Neuronal stem cell (in vitro differentiated cells): ENCODE measurements at regions not wholly inside any gene's neighbourhood (a gene's known extent, or its start where the extent isn't known, plus 50 kb on each side); places are given as distances from the start of the nearest gene placed in this dataset.

ENCODE experiments used
- DNase-seq: peaks from one replicate; pipeline ENCODE4 v3.0.0-alpha.2; 2013; ENCODE audit warnings: low spot score
- H2AFZ ChIP-seq: one replicate; pipeline ENCODE4 v1.6.1; 2013; ENCODE audit warnings: mild to moderate bottlenecking, low read length, inconsistent platforms
- H2AK5ac ChIP-seq: 2 replicates; pipeline ENCODE4 v1.6.1; 2013; ENCODE audit warnings: low read depth, mild to moderate bottlenecking, inconsistent platforms, low read length, moderate library complexity, mixed read lengths
- H2BK120ac ChIP-seq: 2 replicates; pipeline ENCODE4 v1.6.1; 2013; ENCODE audit warnings: low read depth, mild to moderate bottlenecking, inconsistent platforms, low read length, moderate library complexity, mixed read lengths
- H2BK12ac ChIP-seq: one replicate; pipeline ENCODE4 v1.6.1; 2013; ENCODE audit warnings: low read length, inconsistent platforms
- H2BK15ac ChIP-seq: 2 replicates; pipeline ENCODE4 v1.6.1; 2013; ENCODE audit warnings: mild to moderate bottlenecking, low read length, inconsistent platforms, mixed read lengths
- H2BK5ac ChIP-seq: one replicate; pipeline ENCODE4 v1.6.1; 2013; ENCODE audit warnings: inconsistent platforms, mild to moderate bottlenecking, low read length, moderate library complexity
- H3K14ac ChIP-seq: one replicate; pipeline ENCODE4 v1.6.1; 2013; ENCODE audit warnings: low read length, inconsistent platforms
- H3K18ac ChIP-seq: 2 replicates; pipeline ENCODE4 v1.6.1; 2013; ENCODE audit warnings: low read length, inconsistent platforms
- H3K23ac ChIP-seq: 2 replicates; pipeline ENCODE4 v1.6.1; 2013; ENCODE audit warnings: low read depth, mild to moderate bottlenecking, mixed read lengths, low read length, inconsistent platforms; ENCODE audit not compliant: poor library complexity
- H3K27ac ChIP-seq: replicated peaks from 3 replicates; pipeline ENCODE4 v1.5.1; 2013; ENCODE audit warnings: low read length, inconsistent platforms
- H3K27me3 ChIP-seq, 3 experiments: 2 replicates each; pipeline ENCODE4 v1.6.1; 2013; ENCODE audit warnings: low read length in 3 of 3, mild to moderate bottlenecking in 2 of 3, inconsistent platforms in 1 of 3, low read depth in 1 of 3, mixed read lengths in 1 of 3, moderate library complexity in 1 of 3; ENCODE audit not compliant: control insufficient read depth in 3 of 3, insufficient read depth in 3 of 3
- H3K36me3 ChIP-seq, 2 donors: replicated peaks in 1 of 2; 2 replicates each; pipeline ENCODE4 v1.6.1; 2013; ENCODE audit warnings: low read length in 2 of 2; ENCODE audit not compliant: control insufficient read depth in 2 of 2, insufficient read depth in 2 of 2
- H3K4ac ChIP-seq: 2 replicates; pipeline ENCODE4 v1.6.1; 2013; ENCODE audit warnings: inconsistent platforms, mild to moderate bottlenecking, low read length, moderate library complexity
- H3K4me1 ChIP-seq, 2 donors: 1 replicate in 1 of 2; 2 replicates in 1 of 2; pipeline ENCODE4 v1.6.1; 2013; ENCODE audit warnings: low read length in 2 of 2, low read depth in 1 of 2; ENCODE audit not compliant: control insufficient read depth in 2 of 2, insufficient read depth in 1 of 2
- H3K4me2 ChIP-seq: one replicate; pipeline ENCODE4 v1.6.1; 2013; ENCODE audit warnings: mild to moderate bottlenecking, low read length, inconsistent platforms; ENCODE audit not compliant: insufficient read depth, poor library complexity, severe bottlenecking
- H3K4me3 ChIP-seq, 2 donors: 2 replicates each; pipeline ENCODE4 v1.5.1; 2013; ENCODE audit warnings: low read length in 2 of 2, mild to moderate bottlenecking in 2 of 2, inconsistent platforms in 1 of 2, moderate library complexity in 1 of 2
- H3K79me1 ChIP-seq: one replicate; pipeline ENCODE4 v1.6.1; 2013; ENCODE audit warnings: low read depth, mild to moderate bottlenecking, inconsistent platforms, low read length, moderate library complexity
- H3K9ac ChIP-seq: one replicate; pipeline ENCODE4 v1.6.1; 2013; ENCODE audit warnings: mild to moderate bottlenecking, low read depth, low read length, inconsistent platforms; ENCODE audit not compliant: poor library complexity
- H3K9me3 ChIP-seq, 2 donors: replicated peaks in 1 of 2; 2 replicates each; pipeline versions ENCODE3 to v1.6.1; 2013; ENCODE audit warnings: low read length in 2 of 2, mild to moderate bottlenecking in 2 of 2, inconsistent platforms in 1 of 2, low read depth in 1 of 2, mixed read lengths in 1 of 2, moderate library complexity in 1 of 2; ENCODE audit not compliant: control insufficient read depth in 2 of 2, insufficient read depth in 1 of 2
- H4K8ac ChIP-seq: one replicate; pipeline ENCODE4 v1.6.1; 2013; ENCODE audit warnings: low read depth, mild to moderate bottlenecking, inconsistent platforms, low read length, moderate library complexity
- H4K91ac ChIP-seq: one replicate; pipeline ENCODE4 v1.6.1; 2013; ENCODE audit warnings: low read length, low read depth, mild to moderate bottlenecking, inconsistent platforms; ENCODE audit not compliant: poor library complexity
- WGBS, 2 donors: extraction: QIAGEN DNeasy Blood & Tissue Kit; methylation state at CpG; one replicate each; pipeline ENCODE4 v1.1.7; 2013; ENCODE audit warnings: missing lambda C conversion rate in 2 of 2, mixed read lengths in 1 of 2; ENCODE audit not compliant: insufficient read length in 2 of 2, insufficient replicate concordance in 1 of 2; ENCODE audit errors: extremely low coverage in 2 of 2; 5-methylcytosine and 5-hydroxymethylcytosine counted together

DNA sequence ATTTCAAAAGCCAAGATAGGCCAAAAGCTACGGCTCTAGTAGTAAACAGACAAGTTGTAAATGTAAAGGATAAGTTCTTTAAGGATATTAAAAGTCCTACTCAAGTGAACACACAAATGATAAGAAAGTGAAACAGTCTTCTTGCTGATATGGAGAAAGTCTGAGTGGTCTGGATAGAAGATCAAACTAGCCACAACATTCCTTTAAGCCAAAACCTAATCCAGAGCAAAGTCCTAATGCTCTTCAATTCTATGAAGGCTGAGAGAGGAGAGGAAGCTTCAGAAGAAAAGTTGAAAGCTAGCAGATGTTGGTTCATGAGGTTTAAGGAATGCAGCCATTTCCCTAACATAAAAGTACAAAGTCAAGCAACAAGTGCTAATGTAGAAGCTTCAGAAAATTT lies 111.7 kb upstream of the ZEB2 start:
- Histone ChIP-seq H2AFZ (no peak overlapping the region), H2AK5ac (no peak overlapping the region), H3K14ac (no peak overlapping the region), H3K18ac (no peak overlapping the region), H3K23ac (no peak overlapping the region), H2BK120ac (no peak overlapping the region), H3K4me1 (no peaks in the 10 kb centered on the region), H3K4me2 (no peak overlapping the region), H3K79me1 (no peaks in the 10 kb centered on the region), H3K36me3 (no peaks in the 10 kb centered on the region), H2BK12ac (no peak overlapping the region), H2BK15ac (no peak overlapping the region), H4K8ac (no peak overlapping the region), H3K27me3 (no peaks in the 10 kb centered on the region), H3K9me3 (no peaks in the 10 kb centered on the region), H3K4ac (no peak overlapping the region), H2BK5ac (no peak overlapping the region), H3K4me3 (no peak overlapping the region), H3K9ac (no peak overlapping the region), H4K91ac (no peak overlapping the region), H3K27ac (no peak overlapping the region)
- no CpG with 5 or more reads among the region's 1 CpG for WGBS, 2 donors
- no peak for DNase-seq

GRCh38 chr2:144630459-144631215 lies 110.7 kb upstream of the ZEB2 start:
- no peak overlapping the region for H2BK120ac ChIP-seq
- H3K27me3 ChIP-seq: no peaks in the 10 kb centered on the region
- H3K4me1 ChIP-seq: no peaks in the 10 kb centered on the region
- H4K91ac ChIP-seq: no peak overlapping the region
- H3K79me1 ChIP-seq: no peaks in the 10 kb centered on the region
- no peak overlapping the region for H2AFZ ChIP-seq
- no peak overlapping the region for H3K18ac ChIP-seq
- no peaks in the 10 kb centered on the region for H3K36me3 ChIP-seq
- H4K8ac ChIP-seq: no peak overlapping the region
- H3K23ac ChIP-seq: no peak overlapping the region
- no peak overlapping the region for H3K14ac ChIP-seq
- H2BK12ac ChIP-seq: no peak overlapping the region
- no peak overlapping the region for H3K9ac ChIP-seq
- no peak overlapping the region for H2AK5ac ChIP-seq
- H3K4ac ChIP-seq: no peak overlapping the region
- no peak overlapping the region for H3K4me2 ChIP-seq
- H2BK15ac ChIP-seq: no peak overlapping the region
- no peaks in the 10 kb centered on the region for H3K9me3 ChIP-seq
- no CpG with 5 or more reads among the region's 2 CpGs for WGBS, 2 donors
- no peak overlapping the region for H3K4me3 ChIP-seq
- no peak overlapping the region for H2BK5ac ChIP-seq
- no peak overlapping the region for H3K27ac ChIP-seq
- DNase-seq: no peak

- Histone ChIP-seq H4K91ac (no peak overlapping the region), H3K23ac (no peak overlapping the region), H3K4me1 (no peaks in the 10 kb centered on the region), H3K4me3 (no peak overlapping the region), H3K9me3 (no peaks in the 10 kb centered on the region), H3K9ac (no peak overlapping the region), H3K27me3 (no peaks in the 10 kb centered on the region), H3K27ac (no peak overlapping the region), H3K4ac (no peak overlapping the region), H3K14ac (no peak overlapping the region), H3K79me1 (no peaks in the 10 kb centered on the region), H2BK120ac (no peak overlapping the region), H4K8ac (no peak overlapping the region), H2AK5ac (no peak overlapping the region), H2BK12ac (no peak overlapping the region), H3K36me3 (no peaks in the 10 kb centered on the region), H2BK15ac (no peak overlapping the region), H3K18ac (no peak overlapping the region), H2BK5ac (no peak overlapping the region), H3K4me2 (no peak overlapping the region), H2AFZ (no peak overlapping the region)
- DNase-seq: no peak
Measured at GRCh38 chr2:144629935-144630334, 110.0 kb upstream of the ZEB2 start.

- H3K4ac ChIP-seq: no peak overlapping the region
- no peak overlapping the region for H3K4me3 ChIP-seq
- H4K8ac ChIP-seq: no peak overlapping the region
- H2BK12ac ChIP-seq: no peak overlapping the region
- H3K18ac ChIP-seq: no peak overlapping the region
- no peak overlapping the region for H2AFZ ChIP-seq
- H3K23ac ChIP-seq: no peak overlapping the region
- no peak overlapping the region for H3K14ac ChIP-seq
- H3K9me3 ChIP-seq: no peaks in the 10 kb centered on the region
- H3K79me1 ChIP-seq: no peaks in the 10 kb centered on the region
- no peak for DNase-seq
- H3K4me1 ChIP-seq: no peaks in the 10 kb centered on the region
- H3K4me2 ChIP-seq: no peak overlapping the region
- H4K91ac ChIP-seq: no peak overlapping the region
- no peak overlapping the region for H3K27ac ChIP-seq
- no peak overlapping the region for H2AK5ac ChIP-seq
- H2BK120ac ChIP-seq: no peak overlapping the region
- no peaks in the 10 kb centered on the region for H3K27me3 ChIP-seq
- H3K9ac ChIP-seq: no peak overlapping the region
- H3K36me3 ChIP-seq: no peaks in the 10 kb centered on the region
- H2BK15ac ChIP-seq: no peak overlapping the region
- no peak overlapping the region for H2BK5ac ChIP-seq
Measured at GRCh38 chr2:144628566-144628965, 108.6 kb upstream of the ZEB2 start.
